Erythroblast (primary cell): ENCODE measurements at regions not wholly inside any gene's neighbourhood (a gene's known extent, or its start where the extent isn't known, plus 50 kb on each side); places are given as distances from the start of the nearest gene placed in this dataset.

Experiments
- GATA1 ChIP-seq: IDR thresholded peaks from 2 replicates; pipeline ENCODE4 v1.6.1; 2011; ENCODE audit warnings: low read depth, mild to moderate bottlenecking, control low read depth, low read length, moderate library complexity
- POLR2A ChIP-seq: IDR thresholded peaks from 2 replicates; pipeline ENCODE4 v1.6.1; 2011; ENCODE audit warnings: mild to moderate bottlenecking, low read length

- no peak for TF ChIP-seq POLR2A
- TF ChIP-seq GATA1, result no peak
Observed at GRCh38 chr10:3530346-3530745, 254.7 kb downstream of the KLF6 start.
